ENCODE measurements at regions not wholly inside any gene's neighbourhood (a gene's known extent, or its start where the extent isn't known, plus 50 kb on each side); places are given as distances from the start of the nearest gene placed in this dataset.
"Not testable (repeated sequence)": the region's sequence is repeated elsewhere in the genome, so short reads cannot be mapped to it uniquely, and the experiment has no call there.

GRCh38 chr22:23496445-23496833, 83.7 kb downstream of the IGLL1 start:
- H3K36me3 Mint-ChIP-seq (ENCODE audit: low read depth): no peaks in the 10 kb centered on the region
- H3K4me3 Mint-ChIP-seq: no peak overlapping the region
- H3K27me3 Mint-ChIP-seq (ENCODE audit: low read depth): no peaks in the 10 kb centered on the region
- DNase-seq (ENCODE audit: low spot score): no peak
- H3K27ac Mint-ChIP-seq: no peak overlapping the region
- no peaks in the 10 kb centered on the region for H3K9me3 Mint-ChIP-seq
- H3K4me1 Mint-ChIP-seq (ENCODE audit: low read depth): peaks cover 8% of the 10 kb centered on the region

- no peak overlapping the region for H3K27ac Mint-ChIP-seq
- no peak for DNase-seq (ENCODE audit: low spot score)
- no peaks in the 10 kb centered on the region for H3K27me3 Mint-ChIP-seq (ENCODE audit: low read depth)
- H3K36me3 Mint-ChIP-seq (ENCODE audit: low read depth): no peaks in the 10 kb centered on the region
- H3K9me3 Mint-ChIP-seq: no peaks in the 10 kb centered on the region
- H3K4me3 Mint-ChIP-seq: no peak overlapping the region
- peaks cover 8% of the 10 kb centered on the region for H3K4me1 Mint-ChIP-seq (ENCODE audit: low read depth)
These were observed 84.3 kb downstream of the IGLL1 start for GRCh38 chr22:23495614-23496444.

- Mint-ChIP-seq H3K9me3 (no peaks in the 10 kb centered on the region), H3K4me3 (no peak overlapping the region), H3K27me3 (ENCODE audit: low read depth) (no peaks in the 10 kb centered on the region), H3K27ac (no peak overlapping the region), H3K4me1 (ENCODE audit: low read depth) (peaks cover 8% of the 10 kb centered on the region), H3K36me3 (ENCODE audit: low read depth) (no peaks in the 10 kb centered on the region)
- DNase-seq (ENCODE audit: low spot score): no peak
These were observed 85.2 kb downstream of the IGLL1 start for GRCh38 chr22:23494930-23495266.

GRCh38 chr22:23485490-23485889, 94.6 kb downstream of the IGLL1 start:
- H3K27ac Mint-ChIP-seq: no peak overlapping the region
- DNase-seq (ENCODE audit: low spot score): no peak
- no peaks in the 10 kb centered on the region for H3K36me3 Mint-ChIP-seq (ENCODE audit: low read depth)
- H3K4me1 Mint-ChIP-seq (ENCODE audit: low read depth): peaks cover 9% of the 10 kb centered on the region
- no peaks in the 10 kb centered on the region for H3K9me3 Mint-ChIP-seq
- H3K27me3 Mint-ChIP-seq (ENCODE audit: low read depth): peaks cover 44% of the 10 kb centered on the region
- no peak overlapping the region for H3K4me3 Mint-ChIP-seq

GRCh38 chr22:23484651-23485050, 95.4 kb downstream of the IGLL1 start:
- H3K9me3 Mint-ChIP-seq: no peaks in the 10 kb centered on the region
- no peak overlapping the region for H3K4me3 Mint-ChIP-seq
- peaks cover 49% of the 10 kb centered on the region for H3K27me3 Mint-ChIP-seq (ENCODE audit: low read depth)
- peaks cover 9% of the 10 kb centered on the region for H3K4me1 Mint-ChIP-seq (ENCODE audit: low read depth)
- DNase-seq (ENCODE audit: low spot score): no peak
- H3K36me3 Mint-ChIP-seq (ENCODE audit: low read depth): no peaks in the 10 kb centered on the region
- no peak overlapping the region for H3K27ac Mint-ChIP-seq

DNA sequence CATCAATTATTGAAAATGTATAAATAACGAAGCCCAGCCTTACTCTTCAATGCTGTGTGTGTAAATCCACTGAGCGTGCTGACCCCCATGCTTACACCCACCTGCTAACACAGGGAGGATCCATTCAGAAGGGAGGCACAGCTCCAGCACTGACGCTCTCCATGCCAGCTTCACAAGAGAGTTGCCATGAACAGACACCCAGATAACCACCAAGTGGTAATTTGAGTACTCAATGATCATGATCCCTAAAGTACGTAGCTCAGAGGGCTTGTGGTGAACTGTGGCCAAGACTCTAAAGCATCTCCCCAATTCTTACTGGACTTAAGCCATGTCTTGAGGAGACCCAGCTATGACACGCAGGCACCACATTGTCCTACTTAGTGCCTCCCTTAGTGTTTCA, 98.7 kb downstream of the IGLL1 start:
- no peak overlapping the region for H3K27ac Mint-ChIP-seq
- H3K4me1 Mint-ChIP-seq (ENCODE audit: low read depth): peaks cover 4% of the 10 kb centered on the region
- H3K4me3 Mint-ChIP-seq: no peak overlapping the region
- peaks cover 48% of the 10 kb centered on the region for H3K27me3 Mint-ChIP-seq (ENCODE audit: low read depth)
- no peaks in the 10 kb centered on the region for H3K36me3 Mint-ChIP-seq (ENCODE audit: low read depth)
- DNase-seq (ENCODE audit: low spot score): no peak
- H3K9me3 Mint-ChIP-seq: no peaks in the 10 kb centered on the region

DNA sequence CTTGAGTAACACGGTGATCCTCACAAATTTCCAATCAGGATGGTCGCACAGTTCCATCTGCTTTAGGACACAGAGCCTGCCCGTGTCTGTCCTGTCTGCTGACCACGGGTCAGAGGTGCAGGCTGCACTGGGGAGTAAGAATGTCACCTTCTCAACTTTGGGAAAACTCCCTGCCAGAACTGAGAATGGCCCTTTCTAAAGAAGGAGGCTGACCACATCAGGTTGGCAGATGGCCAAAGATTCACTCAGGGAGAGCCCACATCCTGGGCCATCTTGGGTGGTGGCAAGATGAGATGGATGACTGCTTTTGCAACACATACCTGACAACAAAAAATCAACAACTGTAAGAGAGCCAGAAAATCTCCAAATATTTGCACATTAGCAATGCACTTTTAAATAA, 101.9 kb downstream of the IGLL1 start:
- H3K36me3 Mint-ChIP-seq (ENCODE audit: low read depth): no peaks in the 10 kb centered on the region

GRCh38 chr22:23474531-23474930, 105.6 kb downstream of the IGLL1 start:
- H3K4me3 Mint-ChIP-seq; H3K36me3 Mint-ChIP-seq (ENCODE audit: low read depth); DNase-seq (ENCODE audit: low spot score); H3K27ac Mint-ChIP-seq; H3K9me3 Mint-ChIP-seq; H3K4me1 Mint-ChIP-seq (ENCODE audit: low read depth): not testable (repeated sequence)
- peaks cover 18% of the 10 kb centered on the region for H3K27me3 Mint-ChIP-seq (ENCODE audit: low read depth)

More for the DNA sequence above, 101.9 kb downstream of the IGLL1 start:
- no peak overlapping the region for H3K27ac Mint-ChIP-seq
- DNase-seq (ENCODE audit: low spot score): no peak
- H3K27me3 Mint-ChIP-seq (ENCODE audit: low read depth): peaks cover 33% of the 10 kb centered on the region
- H3K4me1 Mint-ChIP-seq (ENCODE audit: low read depth): peaks cover 4% of the 10 kb centered on the region
- no peaks in the 10 kb centered on the region for H3K9me3 Mint-ChIP-seq
- no peak overlapping the region for H3K4me3 Mint-ChIP-seq

DNA sequence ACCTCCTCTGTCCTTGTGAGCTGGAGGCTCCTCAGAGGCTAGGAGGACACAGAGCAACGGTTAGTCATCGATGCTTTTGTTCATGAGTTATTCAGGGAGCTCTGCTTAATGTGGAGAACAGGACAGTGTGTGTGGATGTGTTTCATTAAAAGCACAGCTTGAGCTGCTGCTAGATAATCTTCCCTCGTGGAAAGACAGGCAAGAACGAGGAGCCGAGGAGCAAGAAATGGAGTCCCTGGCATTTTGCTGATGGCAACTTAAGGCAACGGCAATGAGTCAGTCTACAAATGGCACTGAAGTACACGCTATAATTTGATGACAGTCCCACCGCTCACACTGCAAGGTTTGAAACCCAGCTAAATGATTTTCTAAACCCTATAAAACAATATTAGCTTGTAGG, 106.2 kb downstream of the IGLL1 start:
- Mint-ChIP-seq H3K9me3 (no peaks in the 10 kb centered on the region), H3K27ac (no peak overlapping the region), H3K27me3 (ENCODE audit: low read depth) (peaks cover 14% of the 10 kb centered on the region), H3K4me1 (ENCODE audit: low read depth) (peaks cover 4% of the 10 kb centered on the region), H3K36me3 (ENCODE audit: low read depth) (no peaks in the 10 kb centered on the region), H3K4me3 (no peak overlapping the region)
- DNase-seq (ENCODE audit: low spot score): no peak

DNA sequence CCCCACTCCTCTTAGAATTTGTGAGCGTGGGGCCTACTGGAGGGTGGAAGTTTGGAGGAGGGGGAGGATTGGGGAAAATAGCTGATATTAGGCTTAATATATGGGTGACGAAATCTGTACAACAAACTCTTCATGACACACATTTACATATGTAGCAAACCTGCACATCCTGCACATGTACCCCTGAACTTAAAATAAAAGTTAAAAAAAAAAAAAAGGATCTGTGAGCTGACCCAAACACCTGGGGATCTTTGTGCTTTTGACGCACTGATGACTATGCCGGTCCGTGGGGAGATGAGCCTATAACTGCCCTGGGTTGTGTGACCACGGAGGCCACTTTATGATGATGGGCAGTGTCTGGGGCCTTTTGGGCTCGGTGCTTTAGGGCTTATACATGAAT, 107.7 kb downstream of the IGLL1 start:
- not testable (repeated sequence) for DNase-seq (ENCODE audit: low spot score); H3K9me3 Mint-ChIP-seq; H3K27ac Mint-ChIP-seq; H3K27me3 Mint-ChIP-seq (ENCODE audit: low read depth); H3K36me3 Mint-ChIP-seq (ENCODE audit: low read depth); H3K4me3 Mint-ChIP-seq; H3K4me1 Mint-ChIP-seq (ENCODE audit: low read depth)

GRCh38 chr22:23471698-23472097, 108.4 kb downstream of the IGLL1 start:
- Mint-ChIP-seq H3K4me3 (no peak overlapping the region), H3K27me3 (ENCODE audit: low read depth) (peaks cover 6% of the 10 kb centered on the region), H3K4me1 (ENCODE audit: low read depth) (no peaks in the 10 kb centered on the region), H3K36me3 (ENCODE audit: low read depth) (no peaks in the 10 kb centered on the region), H3K27ac (no peak overlapping the region), H3K9me3 (no peaks in the 10 kb centered on the region)
- DNase-seq (ENCODE audit: low spot score): no peak

DNA sequence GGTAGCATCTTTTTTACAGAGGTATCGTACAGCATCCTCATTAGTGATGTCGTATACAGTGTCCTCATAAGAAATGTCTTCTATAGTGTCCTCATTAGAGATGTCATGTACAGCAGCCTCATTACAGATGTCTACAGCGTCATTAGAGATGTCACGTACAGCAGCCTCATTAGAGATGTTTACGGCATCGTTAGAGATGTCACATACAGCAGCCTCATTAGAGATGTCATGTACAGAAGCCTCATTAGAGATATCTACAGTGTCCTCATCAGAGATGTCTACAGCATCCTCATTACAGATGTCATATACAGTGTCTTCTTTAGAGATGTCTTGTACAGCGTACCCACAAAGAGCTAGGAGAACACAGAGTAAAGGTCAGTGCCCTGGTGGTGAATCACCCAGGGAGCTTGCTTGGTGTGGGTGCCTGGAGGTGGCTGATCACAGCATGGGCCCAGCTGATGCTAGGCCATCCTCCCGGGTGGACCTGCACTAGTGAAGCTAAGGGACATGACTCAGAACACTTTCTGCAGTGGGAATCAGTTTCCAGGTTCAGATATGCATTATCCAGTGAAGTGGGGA, 109.2 kb downstream of the IGLL1 start:
- DNase-seq (ENCODE audit: low spot score): no peak
- Mint-ChIP-seq H3K27ac (no peak overlapping the region), H3K4me3 (no peak overlapping the region), H3K36me3 (ENCODE audit: low read depth) (no peaks in the 10 kb centered on the region), H3K27me3 (ENCODE audit: low read depth) (peaks cover 7% of the 10 kb centered on the region), H3K4me1 (ENCODE audit: low read depth) (no peaks in the 10 kb centered on the region), H3K9me3 (no peaks in the 10 kb centered on the region)

DNA sequence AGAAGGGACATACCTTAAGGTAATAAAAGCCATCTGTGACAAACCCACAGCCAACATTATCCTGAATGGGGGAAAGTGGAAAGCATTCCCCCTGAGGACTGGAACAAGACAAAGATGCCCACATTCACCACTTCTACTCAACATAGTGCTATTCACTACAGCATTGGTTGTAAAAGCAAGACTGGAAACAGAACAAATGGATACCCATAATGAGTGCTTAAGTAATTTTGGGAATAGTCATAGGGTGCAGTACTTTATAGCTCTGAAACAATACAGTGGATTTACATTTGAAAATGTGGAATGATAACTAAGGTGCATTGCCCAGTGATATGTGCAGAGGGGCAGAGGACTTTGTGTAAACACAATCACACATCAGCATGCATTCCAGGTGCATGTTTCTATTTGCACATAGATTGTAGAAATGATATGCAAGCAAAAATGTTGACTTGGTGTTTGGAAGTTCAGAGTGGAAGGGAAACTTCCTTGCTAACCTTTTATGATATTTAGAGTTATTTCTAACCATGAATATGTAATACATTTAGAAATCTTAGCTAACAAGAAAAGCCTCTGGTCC, 112.3 kb downstream of the IGLL1 start:
- H3K36me3 Mint-ChIP-seq (ENCODE audit: low read depth): no peaks in the 10 kb centered on the region
- no peaks in the 10 kb centered on the region for H3K9me3 Mint-ChIP-seq
- no peak for DNase-seq (ENCODE audit: low spot score)

GRCh38 chr22:23466351-23466750, 113.7 kb downstream of the IGLL1 start:
- no peaks in the 10 kb centered on the region for H3K4me1 Mint-ChIP-seq (ENCODE audit: low read depth)
- no peak for DNase-seq (ENCODE audit: low spot score)
- H3K27me3 Mint-ChIP-seq (ENCODE audit: low read depth): peaks cover 26% of the 10 kb centered on the region

More for the DNA sequence above, 112.3 kb downstream of the IGLL1 start:
- peaks cover 17% of the 10 kb centered on the region for H3K27me3 Mint-ChIP-seq (ENCODE audit: low read depth)
- H3K4me3 Mint-ChIP-seq: no peak overlapping the region
- H3K27ac Mint-ChIP-seq: no peak overlapping the region
- no peaks in the 10 kb centered on the region for H3K4me1 Mint-ChIP-seq (ENCODE audit: low read depth)

More at GRCh38 chr22:23466351-23466750, 113.7 kb downstream of the IGLL1 start:
- no peaks in the 10 kb centered on the region for H3K36me3 Mint-ChIP-seq (ENCODE audit: low read depth)
- no peak overlapping the region for H3K4me3 Mint-ChIP-seq
- H3K9me3 Mint-ChIP-seq: no peaks in the 10 kb centered on the region
- H3K27ac Mint-ChIP-seq: no peak overlapping the region
